GM12872 (cell line): ENCODE measurements at regions not wholly inside any gene's neighbourhood (a gene's known extent, or its start where the extent isn't known, plus 50 kb on each side); places are given as distances from the start of the nearest gene placed in this dataset.

ENCODE experiments used
- CTCF ChIP-seq: IDR thresholded peaks from 3 replicates; pipeline ENCODE4 v1.5.1; 2011; ENCODE audit warnings: low read depth, mild to moderate bottlenecking, low read length, moderate library complexity; ENCODE audit not compliant: insufficient read depth

GRCh38 chr14:83556746-83557453, 1973.0 kb upstream of the FLRT2 start:
- TF ChIP-seq CTCF, result no peak

- no peak for TF ChIP-seq CTCF
These were observed 1971.0 kb upstream of the FLRT2 start for GRCh38 chr14:83558946-83559345.

- TF ChIP-seq CTCF, result no peak
These were observed 1970.2 kb upstream of the FLRT2 start for GRCh38 chr14:83559721-83560120.

- no peak for TF ChIP-seq CTCF
These were observed 1968.7 kb upstream of the FLRT2 start for GRCh38 chr14:83561261-83561660.

- TF ChIP-seq CTCF, result no peak
These were observed 1963.4 kb upstream of the FLRT2 start for GRCh38 chr14:83566567-83566966.

GRCh38 chr14:83568141-83568540, 1961.8 kb upstream of the FLRT2 start:
- TF ChIP-seq CTCF, result no peak

GRCh38 chr14:83575301-83575700, 1954.6 kb upstream of the FLRT2 start:
- TF ChIP-seq CTCF, result no peak
